A673 (cell line): ENCODE measurements at regions not wholly inside any gene's neighbourhood (a gene's known extent, or its start where the extent isn't known, plus 50 kb on each side); places are given as distances from the start of the nearest gene placed in this dataset.

ENCODE experiments used
- CTCF ChIP-seq: fragments of 300-800, 200-600 bp; sonication (generic); conservative IDR thresholded peaks from 2 replicates; pipeline ENCODE4 v1.5.1; 2017; ENCODE audit warnings: low read depth, mild to moderate bottlenecking, antibody characterized with exemption, low read length, moderate library complexity, mixed read lengths
- EZH2 ChIP-seq: fragments of 200-600 bp; sonication (generic); IDR thresholded peaks from 2 replicates; pipeline ENCODE4 v1.6.1; 2017; ENCODE audit warnings: borderline replicate concordance, low read depth, mild to moderate bottlenecking, mixed read lengths, antibody characterized with exemption, low read length; ENCODE audit not compliant: poor library complexity, severe bottlenecking

GRCh38 chr2:417006-417405, 129.1 kb upstream of the ALKAL2 start:
- TF ChIP-seq CTCF: no peak
- no peak for TF ChIP-seq EZH2
